ENCODE measurements at regions not wholly inside any gene's neighbourhood (a gene's known extent, or its start where the extent isn't known, plus 50 kb on each side); places are given as distances from the start of the nearest gene placed in this dataset.
A peak's percentile ranks its signal among the peaks of the same experiment; 100 is the strongest.
"Not testable (repeated sequence)": the region's sequence is repeated elsewhere in the genome, so short reads cannot be mapped to it uniquely, and the experiment has no call there.

DNA sequence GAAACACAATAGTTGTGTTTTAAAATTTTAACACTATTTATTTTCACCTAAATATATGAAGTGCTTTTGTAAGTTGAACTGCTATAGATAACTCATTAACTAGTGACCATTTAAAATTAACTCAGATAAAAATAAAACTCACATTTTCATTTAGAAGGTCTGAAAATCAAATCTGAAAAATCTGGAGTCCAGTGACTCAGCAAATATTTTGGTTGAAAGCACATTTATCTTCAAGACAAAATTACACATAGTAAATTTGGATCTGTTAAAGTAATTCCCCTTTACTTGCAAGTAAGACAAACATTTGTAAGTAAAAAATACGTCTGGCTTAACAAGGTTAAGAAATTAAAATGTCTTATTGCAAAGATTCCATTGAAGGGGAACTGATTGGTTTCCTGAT lies 589.1 kb downstream of the TRIML1 start:
- DNase-seq (ENCODE audit: low read depth in 2 of 2) = no peak

DNA sequence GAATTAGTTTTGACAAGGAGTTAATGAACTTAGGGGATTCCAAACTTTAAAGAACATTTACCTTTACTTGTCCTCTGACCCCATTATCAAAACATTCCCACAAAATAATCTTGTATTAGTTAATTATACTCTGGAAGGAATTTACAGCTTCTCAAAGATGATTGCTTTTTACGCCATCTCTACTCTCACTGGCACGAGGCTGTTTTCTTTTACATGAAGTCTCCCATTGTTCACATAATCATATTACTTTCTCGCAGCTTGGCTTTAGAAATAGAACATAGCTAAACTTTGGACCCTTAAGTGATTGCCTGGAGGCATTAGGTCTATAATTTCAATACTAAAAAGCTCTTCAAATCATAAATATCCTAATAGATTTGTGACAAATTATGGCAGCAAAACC lies 592.9 kb downstream of the TRIML1 start:
- DNase-seq (ENCODE audit: low read depth in 2 of 2) = no peak

DNA sequence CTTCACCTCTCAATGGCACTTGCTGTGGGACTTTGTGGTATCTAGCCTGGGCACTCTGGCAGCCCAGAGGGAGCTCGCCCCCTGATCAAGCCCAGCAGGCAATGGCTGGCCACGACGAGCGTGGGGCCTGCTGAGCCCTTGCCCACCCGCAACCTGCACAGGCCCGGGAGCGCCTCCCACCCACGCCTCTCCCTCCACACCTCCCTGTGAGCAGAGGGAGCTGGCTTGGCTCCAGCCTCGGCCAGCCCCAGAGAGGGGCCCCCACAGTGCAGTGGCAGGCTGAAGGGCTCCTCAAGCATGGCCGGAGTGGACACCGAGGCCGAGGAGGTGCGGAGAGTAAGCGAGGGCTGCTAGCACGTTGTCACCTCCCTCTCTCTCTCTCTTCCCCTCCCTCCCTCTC lies 595.8 kb downstream of the TRIML1 start:
- DNase-seq (ENCODE audit: low read depth in 2 of 2) = no peak

GRCh38 chr4:188737251-188738002 lies 598.2 kb downstream of the TRIML1 start:
- DNase-seq (ENCODE audit: low read depth in 2 of 2) = no peak

DNA sequence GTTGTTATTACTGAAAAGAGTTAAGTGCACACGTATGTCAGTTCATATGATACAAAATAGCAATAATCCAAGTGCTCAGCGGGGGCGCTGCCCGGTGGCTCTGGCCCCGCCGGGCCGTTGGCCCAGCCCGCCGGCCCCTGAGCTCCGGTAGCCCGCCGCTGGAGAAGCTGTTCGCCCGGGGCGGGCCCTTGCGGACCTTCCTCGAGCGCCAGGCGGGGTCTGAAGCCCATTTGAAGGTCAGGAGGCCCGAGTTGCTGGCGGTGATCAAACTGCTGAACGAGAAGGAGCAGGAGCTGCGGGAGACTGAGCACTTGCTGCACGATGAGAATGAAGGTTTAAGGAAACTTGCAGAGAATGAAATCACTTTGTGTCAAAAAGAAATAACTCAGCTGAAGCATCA lies 599.0 kb downstream of the TRIML1 start:
- DNase-seq (ENCODE audit: low read depth in 2 of 2) = peak in 1 of 2 donors; percentile 1

DNA sequence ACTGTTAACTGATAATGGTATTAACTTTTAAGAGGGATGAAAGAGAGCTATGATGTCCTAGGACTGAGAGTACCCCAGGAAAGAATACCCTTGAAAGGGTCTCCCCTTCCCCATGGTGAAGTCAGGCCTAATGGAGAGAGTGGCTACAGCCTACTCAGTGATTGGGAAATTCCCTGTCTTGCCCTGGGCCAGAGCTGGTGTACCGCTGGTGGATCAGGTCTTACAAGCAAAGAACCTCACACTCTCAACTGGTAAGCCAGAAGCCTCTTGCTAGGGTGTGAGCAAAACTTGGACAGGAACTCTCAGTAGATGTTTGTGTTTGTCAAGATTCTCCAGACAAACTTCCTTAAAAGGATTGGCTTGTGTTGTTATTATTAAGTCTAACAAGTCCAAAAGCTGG lies 600.9 kb downstream of the TRIML1 start:
- DNase-seq (ENCODE audit: low read depth in 2 of 2) = not testable (repeated sequence)

DNA sequence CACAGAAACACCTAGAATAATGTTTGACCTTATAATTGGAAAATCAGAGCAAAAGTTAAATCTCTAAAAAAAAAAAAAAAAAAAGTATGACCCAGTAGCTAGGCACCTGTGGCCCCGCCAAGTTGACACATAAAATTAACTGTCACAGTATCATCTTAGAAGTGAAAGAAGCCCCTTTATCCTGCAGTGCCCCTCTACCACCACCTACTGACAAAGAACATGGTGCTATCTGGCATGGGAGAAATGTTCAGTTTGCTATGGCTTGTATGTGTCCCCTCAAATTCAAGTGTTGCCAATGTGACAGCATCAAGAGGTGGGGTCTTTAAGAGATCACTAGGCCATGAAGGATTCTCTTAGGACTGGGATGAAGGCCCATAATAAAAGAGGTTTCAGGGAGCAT lies 601.5 kb downstream of the TRIML1 start:
- DNase-seq (ENCODE audit: low read depth in 2 of 2) = not testable (repeated sequence)

DNA sequence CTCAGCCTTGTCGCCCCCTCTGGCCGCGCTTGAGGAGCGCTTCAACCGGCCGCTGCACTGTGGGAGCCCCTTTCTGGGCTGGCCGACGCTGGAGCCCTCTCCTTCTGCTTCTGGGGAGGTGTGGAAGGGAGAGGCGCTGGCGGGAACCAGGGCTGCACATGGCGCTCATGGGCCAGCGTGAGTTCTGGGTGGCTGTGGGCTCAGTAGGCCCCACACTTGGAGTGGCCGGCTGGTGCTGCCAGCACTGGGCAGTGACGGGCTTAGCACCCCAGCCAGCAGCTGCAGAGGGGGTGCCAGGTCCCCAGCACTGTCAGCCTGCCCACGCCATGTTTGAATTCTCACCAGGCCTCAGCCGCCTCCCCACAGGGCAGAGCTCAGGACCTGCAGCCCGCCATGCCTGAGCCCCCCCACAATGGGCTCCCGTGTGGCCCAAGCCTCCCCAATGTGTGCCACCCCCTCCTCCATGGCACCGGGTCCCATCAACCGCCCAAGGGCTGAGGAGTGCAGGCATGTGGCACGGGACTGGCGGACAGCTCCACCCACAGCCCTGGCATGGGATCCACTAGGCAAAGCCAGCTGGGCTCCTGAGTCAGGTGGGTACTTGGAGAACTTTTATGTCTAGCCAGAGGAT lies 615.2 kb downstream of the TRIML1 start:
- DNase-seq (ENCODE audit: low read depth in 2 of 2) = no peak

GRCh38 chr4:188767496-188767895 lies 628.3 kb downstream of the TRIML1 start:
- no peak for DNase-seq (ENCODE audit: low read depth in 2 of 2)

- no peak for DNase-seq (ENCODE audit: low read depth in 2 of 2)
Observed at GRCh38 chr4:188778905-188779304, 639.7 kb downstream of the TRIML1 start.

DNA sequence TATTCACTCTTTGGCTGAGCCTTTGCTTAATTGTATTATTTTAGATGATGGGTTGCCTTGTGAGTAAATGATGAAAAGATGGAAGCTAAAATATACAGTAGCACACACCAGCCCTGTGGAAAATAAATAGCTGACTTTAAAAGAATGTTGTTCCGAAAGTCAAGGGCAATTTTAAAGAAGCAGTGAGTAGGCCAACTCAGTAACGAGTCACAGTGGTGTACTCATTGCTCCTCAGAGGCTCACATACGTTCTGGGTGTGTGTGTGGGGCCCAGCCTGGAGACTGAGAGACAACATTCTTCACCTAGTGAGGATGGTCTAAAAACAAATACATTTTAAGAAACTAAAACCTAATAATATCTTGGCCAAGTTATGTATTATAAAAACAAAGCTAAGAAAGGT lies 640.3 kb downstream of the TRIML1 start:
- DNase-seq (ENCODE audit: low read depth in 2 of 2) = no peak

- no peak for DNase-seq (ENCODE audit: low read depth in 2 of 2)
Observed at GRCh38 chr4:188780028-188780427, 640.8 kb downstream of the TRIML1 start.

DNA sequence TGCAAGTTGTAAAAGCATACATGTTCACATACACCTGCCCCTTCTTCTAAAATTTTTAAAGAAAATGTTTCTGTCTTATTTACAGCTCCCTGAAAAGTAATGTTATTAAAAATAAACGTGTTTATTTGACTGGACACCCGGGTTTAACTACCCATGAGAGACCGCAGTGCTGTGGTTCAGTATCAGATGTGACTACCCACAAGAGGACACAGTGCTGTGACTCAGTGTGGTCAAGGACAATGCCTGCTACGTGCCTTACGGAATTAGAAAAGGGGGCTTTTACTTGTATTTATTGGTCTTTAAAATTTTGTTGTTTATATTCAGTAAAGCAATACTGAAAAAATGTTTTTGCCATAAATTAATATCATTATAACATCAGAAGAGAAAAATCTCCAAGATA lies 641.4 kb downstream of the TRIML1 start:
- DNase-seq (ENCODE audit: low read depth in 2 of 2) = no peak

- peak in 1 of 2 donors; percentile 11 for DNase-seq (ENCODE audit: low read depth in 2 of 2)
Observed at GRCh38 chr4:188781655-188782054, 642.4 kb downstream of the TRIML1 start.

- no peak for DNase-seq (ENCODE audit: low read depth in 2 of 2)
Observed at GRCh38 chr4:188783175-188783574, 643.9 kb downstream of the TRIML1 start.

DNA sequence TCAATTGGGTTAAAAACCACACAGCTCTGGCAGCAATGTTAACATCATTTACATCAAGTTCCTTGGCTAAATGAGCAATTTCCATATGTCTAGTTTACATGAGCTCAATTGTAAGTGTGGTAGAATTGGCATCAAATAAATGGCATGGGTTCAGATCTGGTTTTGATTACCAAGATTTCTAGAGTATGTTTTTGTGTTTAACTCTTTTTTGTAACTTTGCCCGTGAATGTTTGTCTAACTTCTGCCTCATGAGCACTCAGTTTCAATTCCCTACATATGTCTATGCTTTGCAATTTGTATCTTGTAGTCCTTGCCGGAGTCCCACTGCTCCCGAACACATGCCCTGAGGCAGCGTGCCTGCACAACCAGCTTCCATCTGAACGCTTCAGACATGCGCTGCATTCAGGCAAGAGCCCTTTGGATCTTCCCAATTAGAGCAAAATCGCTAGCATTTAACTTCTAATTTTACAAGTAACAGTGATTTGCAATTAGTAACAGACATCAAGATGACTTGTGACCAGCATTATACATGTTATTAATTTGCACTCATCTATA lies 644.4 kb downstream of the TRIML1 start:
- DNase-seq (ENCODE audit: low read depth in 2 of 2) = no peak

DNA sequence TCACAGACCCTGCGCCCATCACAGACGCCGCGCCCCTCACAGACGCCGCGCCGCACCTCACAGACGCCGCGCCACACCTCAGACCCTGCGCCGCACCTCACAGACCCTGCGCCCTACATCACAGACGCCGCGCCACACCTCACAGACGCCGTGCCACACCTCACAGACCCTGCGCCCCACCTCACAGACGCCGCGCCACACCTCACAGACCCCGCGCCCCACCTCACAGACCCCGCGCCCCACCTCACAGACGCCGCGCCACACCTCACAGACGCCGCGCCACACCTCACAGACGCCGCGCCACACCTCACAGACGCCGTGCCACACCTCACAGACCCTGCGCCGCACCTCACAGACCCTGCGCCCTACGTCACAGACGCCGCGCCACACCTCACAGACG lies 657.4 kb downstream of the TRIML1 start:
- DNase-seq (ENCODE audit: low read depth in 2 of 2) = not testable (repeated sequence)

DNA sequence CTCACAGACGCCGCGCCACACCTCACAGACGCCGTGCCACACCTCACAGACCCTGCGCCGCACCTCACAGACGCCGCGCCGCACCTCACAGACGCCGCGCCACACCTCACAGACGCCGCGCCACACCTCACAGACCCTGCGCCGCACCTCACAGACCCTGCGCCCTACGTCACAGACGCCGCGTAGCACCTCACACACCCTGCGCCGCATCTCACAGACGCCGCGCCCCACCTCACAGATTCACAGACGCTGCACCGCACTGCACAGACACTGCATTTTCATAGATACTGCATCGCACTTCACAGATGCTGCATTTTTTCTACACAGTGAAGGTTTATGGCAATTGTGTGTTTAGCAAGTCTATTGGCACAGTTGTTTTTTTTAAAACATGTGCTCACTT lies 657.8 kb downstream of the TRIML1 start:
- not testable (repeated sequence) for DNase-seq (ENCODE audit: low read depth in 2 of 2)

- no peak for DNase-seq (ENCODE audit: low read depth in 2 of 2)
Observed at GRCh38 chr4:188804861-188805260, 665.6 kb downstream of the TRIML1 start.

DNA sequence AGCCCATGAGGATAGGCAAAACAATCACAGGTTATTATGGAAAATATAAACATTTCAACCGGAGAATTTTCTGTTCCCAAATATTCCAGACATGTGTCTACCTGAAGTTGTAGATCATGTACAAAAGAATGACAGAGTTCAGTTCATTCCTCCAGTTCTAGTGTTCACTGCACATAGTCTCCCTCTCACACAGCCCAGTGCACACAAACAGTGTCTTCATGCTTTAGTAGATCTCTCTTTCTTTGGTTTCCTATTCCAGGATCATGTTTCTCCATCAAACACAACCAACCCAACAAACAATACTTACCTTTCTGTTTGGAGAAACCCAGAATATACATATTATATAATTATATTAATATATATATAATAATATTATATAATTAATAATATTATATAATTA lies 671.9 kb downstream of the TRIML1 start:
- DNase-seq (ENCODE audit: low read depth in 2 of 2) = no peak

DNA sequence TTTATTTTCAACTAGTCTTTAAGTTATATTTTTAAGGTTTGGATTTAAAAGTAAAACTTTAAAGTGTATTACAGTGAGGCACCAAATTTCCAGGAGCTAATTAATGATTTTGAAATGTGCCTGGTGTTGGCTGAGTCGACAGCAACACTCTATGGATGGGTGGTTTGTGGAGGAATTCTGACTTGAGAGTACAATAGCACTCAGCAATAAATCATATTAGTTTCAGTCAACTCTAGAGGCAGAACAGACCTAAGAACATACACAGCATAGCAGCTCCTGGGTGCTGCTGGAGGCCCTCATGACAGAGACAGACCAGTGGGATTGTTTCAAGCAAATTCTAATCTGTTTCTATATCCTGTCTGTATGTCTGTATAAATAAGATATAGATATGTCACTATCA lies 673.4 kb downstream of the TRIML1 start:
- no peak for DNase-seq (ENCODE audit: low read depth in 2 of 2)

- no peak for DNase-seq (ENCODE audit: low read depth in 2 of 2)
Observed at GRCh38 chr4:188818300-188818699, 679.1 kb downstream of the TRIML1 start.

DNA sequence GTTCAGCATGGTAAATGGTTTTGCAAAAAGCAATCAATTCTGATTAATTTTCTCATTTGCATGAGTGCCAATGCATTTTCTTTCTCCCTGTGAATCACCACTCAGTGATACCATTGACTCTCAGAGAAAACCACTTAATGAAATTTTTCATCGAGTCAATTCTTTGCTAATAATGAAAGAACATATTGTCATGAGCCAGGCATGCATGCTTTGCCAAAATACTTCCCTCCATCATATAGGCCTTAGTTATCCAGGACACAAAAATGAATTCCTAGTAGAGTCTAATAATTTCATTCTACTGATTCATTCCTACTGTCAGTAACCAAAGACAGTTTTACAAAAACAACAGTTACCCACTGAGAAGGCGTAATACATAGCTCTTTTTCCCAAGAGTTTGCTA lies 680.0 kb downstream of the TRIML1 start:
- DNase-seq (ENCODE audit: low read depth in 2 of 2) = no peak

All from lung microvascular endothelial cell (primary cell).